ENCODE measurements at regions not wholly inside any gene's neighbourhood (a gene's known extent, or its start where the extent isn't known, plus 50 kb on each side); places are given as distances from the start of the nearest gene placed in this dataset.

DNA sequence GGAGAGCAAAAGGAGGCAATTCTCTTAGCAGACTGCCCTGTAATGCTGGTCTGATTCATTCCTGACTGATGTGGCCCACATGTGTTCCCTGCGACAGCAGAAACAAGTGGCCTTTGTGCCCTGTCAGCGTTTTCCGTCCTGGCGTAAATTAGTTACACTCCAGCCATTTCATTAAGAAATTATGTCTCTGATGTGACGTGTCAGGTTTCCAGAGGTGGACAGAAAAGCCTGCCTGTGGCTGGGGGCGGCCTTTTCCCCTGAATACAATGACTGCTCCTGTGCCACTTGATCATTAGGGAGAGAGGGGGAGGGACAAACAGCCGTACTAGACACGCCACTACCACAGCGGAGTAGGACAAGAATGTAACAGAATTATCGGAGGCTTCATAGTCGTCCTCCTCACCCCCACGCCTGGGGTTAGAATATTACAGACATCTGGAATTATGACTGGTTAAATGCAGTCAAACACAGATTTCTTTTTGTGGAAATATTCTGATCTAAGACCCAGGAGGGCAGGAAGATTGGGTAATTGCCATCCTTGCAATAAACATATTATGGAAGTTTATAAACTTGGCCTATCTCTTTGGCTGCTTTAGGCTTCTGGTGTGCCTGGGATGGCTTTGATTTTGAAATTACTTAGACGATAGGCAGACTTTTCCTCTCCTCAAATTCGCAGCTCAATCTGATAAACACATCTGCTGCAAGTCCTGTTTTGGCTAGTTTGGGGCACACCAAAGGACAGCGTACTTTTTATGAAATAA, 146.2 kb upstream of the BCOR start:
- intact Hi-C loops (cut with micrococcal nuclease): no loop called here
- Mint-ChIP-seq H3K27me3 (peaks cover 2% of the 10 kb centered on the region), H3K27ac (no peak overlapping the region), H3K4me3 (no peak overlapping the region), H3K36me3 (ENCODE audit: low read depth) (no peaks in the 10 kb centered on the region), H3K9me3 (no peaks in the 10 kb centered on the region), H3K4me1 (peaks cover 4% of the 10 kb centered on the region)
- no peak for ATAC-seq (ENCODE audit: low read depth)
- DNase-seq: no peak
- TF ChIP-seq, protein P1, sequence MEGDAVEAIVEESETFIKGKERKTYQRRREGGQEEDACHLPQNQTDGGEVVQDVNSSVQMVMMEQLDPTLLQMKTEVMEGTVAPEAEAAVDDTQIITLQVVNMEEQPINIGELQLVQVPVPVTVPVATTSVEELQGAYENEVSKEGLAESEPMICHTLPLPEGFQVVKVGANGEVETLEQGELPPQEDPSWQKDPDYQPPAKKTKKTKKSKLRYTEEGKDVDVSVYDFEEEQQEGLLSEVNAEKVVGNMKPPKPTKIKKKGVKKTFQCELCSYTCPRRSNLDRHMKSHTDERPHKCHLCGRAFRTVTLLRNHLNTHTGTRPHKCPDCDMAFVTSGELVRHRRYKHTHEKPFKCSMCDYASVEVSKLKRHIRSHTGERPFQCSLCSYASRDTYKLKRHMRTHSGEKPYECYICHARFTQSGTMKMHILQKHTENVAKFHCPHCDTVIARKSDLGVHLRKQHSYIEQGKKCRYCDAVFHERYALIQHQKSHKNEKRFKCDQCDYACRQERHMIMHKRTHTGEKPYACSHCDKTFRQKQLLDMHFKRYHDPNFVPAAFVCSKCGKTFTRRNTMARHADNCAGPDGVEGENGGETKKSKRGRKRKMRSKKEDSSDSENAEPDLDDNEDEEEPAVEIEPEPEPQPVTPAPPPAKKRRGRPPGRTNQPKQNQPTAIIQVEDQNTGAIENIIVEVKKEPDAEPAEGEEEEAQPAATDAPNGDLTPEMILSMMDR (IDR thresholded peaks at IDR 0.05): no peak
- ChIA-PET CTCF (no interaction called here), POLR2A (no interaction called here)

DNA sequence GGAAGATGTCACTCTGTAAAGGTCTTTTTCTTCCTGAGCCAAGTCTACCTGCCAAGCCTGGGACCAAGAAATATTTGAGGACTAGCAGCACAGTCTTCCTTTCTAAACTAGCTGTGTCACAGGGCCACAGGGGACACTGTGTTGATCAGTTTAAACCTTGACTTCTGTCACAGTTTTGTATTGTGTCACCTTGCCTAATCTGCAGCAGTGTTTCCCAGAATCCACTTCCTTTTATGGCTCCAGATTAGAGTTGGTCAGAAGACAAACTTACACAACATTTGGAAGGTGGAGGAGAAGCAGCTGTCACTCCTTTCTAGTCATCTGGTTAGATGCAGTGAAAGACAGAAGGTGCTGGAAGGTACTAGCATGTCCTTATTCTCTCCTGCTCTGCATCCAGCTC, 143.1 kb upstream of the BCOR start:
- H3K27ac Mint-ChIP-seq: no peak overlapping the region
- no peak for DNase-seq
- peaks cover 18% of the 10 kb centered on the region for H3K4me1 Mint-ChIP-seq
- peaks cover 2% of the 10 kb centered on the region for H3K27me3 Mint-ChIP-seq
- TF ChIP-seq, protein P1 (IDR thresholded peaks at IDR 0.05): no peak
- CTCF ChIA-PET: no interaction called here
- intact Hi-C loops (cut with micrococcal nuclease): no loop called here
- POLR2A ChIA-PET: no interaction called here
- no peak for ATAC-seq (ENCODE audit: low read depth)
- H3K9me3 Mint-ChIP-seq: no peaks in the 10 kb centered on the region
- no peaks in the 10 kb centered on the region for H3K36me3 Mint-ChIP-seq (ENCODE audit: low read depth)
- H3K4me3 Mint-ChIP-seq: no peak overlapping the region

DNA sequence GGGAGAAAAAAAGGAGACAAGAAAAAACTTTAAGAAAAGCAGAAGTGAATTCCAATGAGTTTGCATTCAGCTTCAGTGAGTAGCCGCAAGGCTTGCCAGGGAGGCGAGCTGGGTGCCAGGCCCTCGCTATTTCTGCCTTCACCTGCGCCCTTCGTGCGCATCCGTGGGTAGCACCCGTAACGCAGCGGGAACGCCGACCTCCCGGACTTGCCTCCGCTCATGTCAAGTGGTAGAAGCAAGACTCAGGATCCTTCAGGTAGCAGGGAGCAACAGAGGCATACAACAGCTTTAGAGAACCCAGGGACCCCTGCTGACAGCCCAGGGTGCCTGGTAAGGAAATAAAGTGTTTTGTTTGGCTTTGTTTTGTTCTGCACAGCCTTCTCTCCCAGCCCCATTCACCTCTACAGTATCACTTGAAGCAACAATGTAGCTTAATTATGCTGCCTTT, 140.0 kb upstream of the BCOR start:
- Mint-ChIP-seq H3K27me3 (no peaks in the 10 kb centered on the region), H3K4me3 (no peak overlapping the region), H3K9me3 (no peaks in the 10 kb centered on the region), H3K4me1 (peaks cover 14% of the 10 kb centered on the region), H3K27ac (no peak overlapping the region), H3K36me3 (ENCODE audit: low read depth) (no peaks in the 10 kb centered on the region)
- intact Hi-C loops (cut with micrococcal nuclease): no loop called here
- TF ChIP-seq, protein P1 (IDR thresholded peaks at IDR 0.05): no peak
- DNase-seq (no peak), ATAC-seq (ENCODE audit: low read depth) (no peak)
- ChIA-PET POLR2A (interaction anchor here (0.6 to 1.2 kb wide), 2 partner anchors 49 to 61 kb away, joined by 3 read pairs; no protein-coding TSS in a partner anchor), CTCF (no interaction called here)

DNA sequence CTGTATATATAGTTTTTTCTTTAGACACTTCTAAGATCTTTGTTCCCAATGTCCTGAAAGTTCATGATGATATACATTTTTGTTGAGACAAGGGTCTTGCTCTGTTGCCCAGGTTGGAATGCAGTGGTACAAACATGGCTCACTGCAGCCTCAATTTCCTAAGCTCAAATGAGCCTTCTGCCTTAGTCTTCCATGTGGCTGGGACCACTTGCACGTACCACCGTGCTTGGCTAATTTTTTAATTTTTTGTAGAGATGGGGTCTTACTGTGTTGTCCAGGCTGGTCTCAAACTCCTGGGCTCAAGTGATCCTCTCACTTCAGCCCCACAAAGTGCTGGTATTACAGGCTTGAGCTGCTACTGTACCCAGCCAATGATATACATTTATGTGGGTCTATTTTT, 132.9 kb upstream of the BCOR start:
- H3K4me3 Mint-ChIP-seq: no peak overlapping the region
- CTCF ChIA-PET: no interaction called here
- H3K4me1 Mint-ChIP-seq: no peaks in the 10 kb centered on the region
- POLR2A ChIA-PET: no interaction called here
- TF ChIP-seq, protein P1 (IDR thresholded peaks at IDR 0.05): no peak
- intact Hi-C loops (cut with micrococcal nuclease): no loop called here
- ATAC-seq (ENCODE audit: low read depth): no peak
- no peak overlapping the region for H3K27ac Mint-ChIP-seq
- no peaks in the 10 kb centered on the region for H3K27me3 Mint-ChIP-seq
- no peaks in the 10 kb centered on the region for H3K9me3 Mint-ChIP-seq
- no peak for DNase-seq
- no peaks in the 10 kb centered on the region for H3K36me3 Mint-ChIP-seq (ENCODE audit: low read depth)

DNA sequence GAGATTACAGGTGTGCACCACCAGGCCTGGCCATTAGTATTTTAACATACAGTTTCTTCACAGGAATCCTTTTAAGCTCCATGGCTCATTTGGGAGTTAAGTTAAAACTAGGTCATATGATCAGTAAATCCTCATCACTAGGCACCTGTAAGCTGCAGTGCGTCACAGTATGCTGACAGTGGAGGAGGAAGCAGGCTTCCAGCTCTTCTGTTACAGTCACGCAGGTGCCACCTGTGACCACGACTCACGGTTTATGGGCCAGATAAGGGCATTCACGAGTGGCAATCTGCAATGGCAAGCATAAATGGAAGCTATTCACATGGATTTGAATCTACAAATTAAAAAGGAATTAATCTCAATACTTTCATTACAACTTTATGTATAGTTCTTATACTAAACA, 129.4 kb upstream of the BCOR start:
- ChIA-PET POLR2A (no interaction called here), CTCF (no interaction called here)
- intact Hi-C loops (cut with micrococcal nuclease): no loop called here
- no peaks in the 10 kb centered on the region for H3K4me1 Mint-ChIP-seq
- H3K27ac Mint-ChIP-seq: no peak overlapping the region
- ATAC-seq (ENCODE audit: low read depth): no peak
- H3K9me3 Mint-ChIP-seq: no peaks in the 10 kb centered on the region
- no peaks in the 10 kb centered on the region for H3K36me3 Mint-ChIP-seq (ENCODE audit: low read depth)
- TF ChIP-seq, protein P1 (IDR thresholded peaks at IDR 0.05): no peak
- H3K4me3 Mint-ChIP-seq: no peak overlapping the region
- H3K27me3 Mint-ChIP-seq: no peaks in the 10 kb centered on the region
- no peak for DNase-seq

All from activated B cell treated with CpG ODN at 0.5 μM for 24 hours (primary cell).